Stomach (tissue), 8 donors: ENCODE measurements at regions not wholly inside any gene's neighbourhood (a gene's known extent, or its start where the extent isn't known, plus 50 kb on each side); places are given as distances from the start of the nearest gene placed in this dataset.

Experiments
- DNase-seq, 2 donors: peaks; one replicate each; pipeline versions ENCODE4 v3.0.0 to v3.0.0-alpha.2; 2013 to 2019
- H3K27ac ChIP-seq, 5 donors: fragments of 200-600 bp in 4 of 5; sonication (generic) in 4 of 5; one replicate each; pipeline ENCODE4 v1.5.1; 2013 to 2019; ENCODE audit warnings: mild to moderate bottlenecking in 1 of 5, moderate library complexity in 1 of 5
- H3K27me3 ChIP-seq, 3 donors: fragments of 200-600 bp; sonication (generic); one replicate each; pipeline ENCODE4 v1.5.1; 2017 to 2019; ENCODE audit warnings: mixed run types in 1 of 3
- H3K36me3 ChIP-seq, 4 donors: fragments of 200-600 bp; sonication (generic); 1 replicate in 3 of 4; 2 replicates in 1 of 4; pipeline ENCODE4 v1.5.1; 2016 to 2019
- H3K4me1 ChIP-seq, 4 donors: fragments of 200-600 bp; sonication (generic); one replicate each; pipeline ENCODE4 v1.5.1; 2016 to 2019
- H3K4me3 ChIP-seq, 4 donors: fragments of 200-600 bp; sonication (generic) in 3 of 4; one replicate each; pipeline ENCODE4 v1.5.1; 2016 to 2019; ENCODE audit warnings: mild to moderate bottlenecking in 1 of 4
- H3K9me3 ChIP-seq, 4 donors: fragments of 200-600 bp; sonication (generic); one replicate each; pipeline ENCODE4 v1.5.1; 2016 to 2019
- CTCF ChIP-seq, 7 experiments: fragments of 450-650 bp in 4 of 7; fragments of 200-600 bp in 3 of 7; sonication (generic) in 3 of 7; IDR thresholded peaks; one replicate each; pipeline ENCODE4 v1.5.1; 2016 to 2019; ENCODE audit warnings: antibody characterized with exemption in 7 of 7, control low read depth in 2 of 7, mild to moderate bottlenecking in 1 of 7
- EP300 ChIP-seq: sonication (generic); formaldehyde crosslinking; IDR thresholded peaks from one replicate; pipeline ENCODE4 v1.6.1; 2017; ENCODE audit warnings: antibody characterized with exemption
- POLR2A ChIP-seq, 4 donors: fragments of 450-650 bp; IDR thresholded peaks; one replicate each; pipeline ENCODE4 v1.6.1; 2016; ENCODE audit warnings: antibody characterized with exemption in 4 of 4, control low read depth in 2 of 4, mild to moderate bottlenecking in 1 of 4, moderate library complexity in 1 of 4
- POLR2AphosphoS5 ChIP-seq, 3 donors: sonication (generic); formaldehyde crosslinking; IDR thresholded peaks; one replicate each; pipeline ENCODE4 v1.6.1; 2016; ENCODE audit warnings: antibody characterized with exemption in 3 of 3
- WGBS, 5 donors: extraction: QIAGEN DNeasy Blood & Tissue Kit in 3 of 5; methylation state at CpG; one replicate each; pipeline versions ENCODE4 v1.1.5 to v1.1.7; 2013 to 2018; 5-methylcytosine and 5-hydroxymethylcytosine counted together
- intact Hi-C: fragments of 100-400 bp; cut with DNase I; formaldehyde crosslinking; loops from one replicate; pipeline ENCODE4 v1.15.1; 2023; ENCODE audit warnings: low total_unique reads
- donor health status: healthy with polysubstance abuse.
- donor health status: Bipolar disorder and iron deficiency.
- donor health status: healthy.

- H3K36me3 ChIP-seq = no peaks in the 10 kb centered on the region
- no peaks in the 10 kb centered on the region for H3K4me1 ChIP-seq
- H3K9me3 ChIP-seq = no peaks in the 10 kb centered on the region
- 45 to 73% (median 56%) methylated on average over 2 of the region's 2 CpGs for WGBS, 5 donors
- H3K27ac ChIP-seq = no peak overlapping the region
- DNase-seq = no peak
- intact Hi-C loops = no loop called here
- H3K27me3 ChIP-seq = no peaks in the 10 kb centered on the region
- H3K4me3 ChIP-seq = no peak overlapping the region
- no peak for TF ChIP-seq POLR2AphosphoS5 (IDR thresholded peaks at IDR 0.05)
- TF ChIP-seq EP300 = no peak
- TF ChIP-seq CTCF (IDR thresholded peaks at IDR 0.05) = no peak
- no peak for TF ChIP-seq POLR2A (IDR thresholded peaks at IDR 0.05)
These were observed 1060.4 kb downstream of the EFNB2 start for GRCh38 chr13:105474983-105475610.

GRCh38 chr13:105471673-105472072, 1063.8 kb downstream of the EFNB2 start:
- peak in 1 of 2 donors; percentile 4 for DNase-seq
- Histone ChIP-seq H3K36me3 (no peaks in the 10 kb centered on the region), H3K27me3 (no peaks in the 10 kb centered on the region), H3K4me3 (no peak overlapping the region), H3K4me1 (no peaks in the 10 kb centered on the region), H3K27ac (no peak overlapping the region), H3K9me3 (no peaks in the 10 kb centered on the region)
- intact Hi-C loops = no loop called here
- 70 to 79% (median 75%) methylated on average over 3 of the region's 3 CpGs for WGBS, 5 donors
- TF ChIP-seq CTCF (IDR thresholded peaks at IDR 0.05) (no peak), POLR2A (IDR thresholded peaks at IDR 0.05) (no peak), POLR2AphosphoS5 (IDR thresholded peaks at IDR 0.05) (no peak), EP300 (no peak)

GRCh38 chr13:105466376-105466775, 1069.1 kb downstream of the EFNB2 start:
- Histone ChIP-seq H3K27me3 (no peaks in the 10 kb centered on the region), H3K4me1 (peaks cover 0 to 8% (median 0%) of the 10 kb centered on the region in 4 donors), H3K27ac (no peak overlapping the region), H3K9me3 (no peaks in the 10 kb centered on the region), H3K4me3 (no peak overlapping the region), H3K36me3 (no peaks in the 10 kb centered on the region)
- no peak for DNase-seq
- 68 to 79% (median 69%) methylated on average over 1 of the region's 1 CpG for WGBS, 5 donors
- TF ChIP-seq POLR2A (IDR thresholded peaks at IDR 0.05) (no peak), POLR2AphosphoS5 (IDR thresholded peaks at IDR 0.05) (no peak), CTCF (IDR thresholded peaks at IDR 0.05) (no peak), EP300 (no peak)
- intact Hi-C loops = no loop called here

- Histone ChIP-seq H3K36me3 (no peaks in the 10 kb centered on the region), H3K4me1 (peaks cover 0 to 8% (median 0%) of the 10 kb centered on the region in 4 donors), H3K27ac (no peak within 1 kb of the TSS), H3K9me3 (no peaks in the 10 kb centered on the region), H3K4me3 (no peak within 1 kb of the TSS), H3K27me3 (no peaks in the 10 kb centered on the region)
- intact Hi-C loops = no loop called here
- 64 to 76% (median 68%) methylated on average over 1 of the region's 1 CpG for WGBS, 5 donors
- TF ChIP-seq EP300 (no peak), POLR2AphosphoS5 (IDR thresholded peaks at IDR 0.05) (no peak), CTCF (IDR thresholded peaks at IDR 0.05) (no peak), POLR2A (IDR thresholded peaks at IDR 0.05) (no peak)
- DNase-seq = no peak
These were observed 1069.7 kb downstream of the EFNB2 start, which contains the start of gene DAOA for GRCh38 chr13:105465745-105466144. DAOA (plus strand) TSS chr13:105466045.
